ENCODE measurements at regions not wholly inside any gene's neighbourhood (a gene's known extent, or its start where the extent isn't known, plus 50 kb on each side); places are given as distances from the start of the nearest gene placed in this dataset.
A peak's percentile ranks its signal among the peaks of the same experiment; 100 is the strongest.

DNA sequence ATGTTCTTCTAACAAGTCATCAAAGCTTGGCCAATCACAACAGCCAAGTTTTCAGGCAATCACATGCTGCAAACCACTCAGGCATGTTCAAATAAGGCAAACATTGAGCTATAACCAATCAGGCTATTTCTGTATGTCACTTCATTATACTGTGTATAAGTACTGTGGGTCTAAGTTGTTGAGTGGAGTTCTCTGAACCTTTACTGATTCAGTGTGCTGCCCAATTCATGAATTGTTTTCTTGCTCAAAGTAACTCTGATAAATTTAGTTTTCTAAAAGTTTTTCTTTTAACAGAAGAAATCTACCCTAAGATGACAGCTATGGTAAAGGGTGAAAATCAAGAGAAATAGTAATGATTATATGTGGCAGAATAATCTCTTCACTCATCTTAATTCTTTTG lies 805.4 kb upstream of the NUDT12 start:
- Histone ChIP-seq H3K27ac (no peak overlapping the region), H3K9ac (no peak overlapping the region), H3K4me2 (no peak overlapping the region), H3K4me3 (no peak overlapping the region), H3K4me1 (no peaks in the 10 kb centered on the region), H3K9me3 (replicated peaks in 1 of 11) (no peaks in the 10 kb centered on the region), H3K27me3 (no peaks in the 10 kb centered on the region), H3K36me3 (no peaks in the 10 kb centered on the region), H4K20me1 (no peaks in the 10 kb centered on the region)
- TF ChIP-seq Cebpa-rat (IDR thresholded peaks at IDR 0.05), result no peak

DNA sequence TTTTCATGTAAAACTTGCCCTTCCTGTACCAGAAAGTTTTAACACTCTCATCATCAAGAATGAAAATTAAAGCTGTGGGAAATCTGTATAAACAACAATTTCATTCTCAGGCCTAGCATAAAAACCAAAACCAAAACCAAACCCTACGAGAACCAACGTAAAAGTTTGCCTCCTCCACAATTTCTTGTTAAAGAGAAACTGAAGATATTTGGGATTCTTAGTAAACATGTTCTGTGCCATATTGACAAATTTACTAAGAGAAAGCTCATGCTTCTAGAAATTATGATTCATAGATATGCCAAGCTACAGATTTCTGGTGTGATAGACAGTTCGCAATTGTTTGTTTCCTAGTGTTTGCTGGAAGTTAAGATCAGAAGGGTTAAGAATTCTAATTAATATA lies 801.0 kb upstream of the NUDT12 start:
- no peak overlapping the region for H3K4me2 ChIP-seq
- H3K4me1 ChIP-seq, result no peaks in the 10 kb centered on the region
- no peak overlapping the region for H3K9ac ChIP-seq
- no peaks in the 10 kb centered on the region for H3K36me3 ChIP-seq
- no peaks in the 10 kb centered on the region for H3K9me3 ChIP-seq (replicated peaks in 1 of 11)
- no peak overlapping the region for H3K4me3 ChIP-seq
- no peaks in the 10 kb centered on the region for H4K20me1 ChIP-seq
- TF ChIP-seq Cebpa-rat (IDR thresholded peaks at IDR 0.05), result no peak
- no peaks in the 10 kb centered on the region for H3K27me3 ChIP-seq
- H3K27ac ChIP-seq, result no peak overlapping the region

DNA sequence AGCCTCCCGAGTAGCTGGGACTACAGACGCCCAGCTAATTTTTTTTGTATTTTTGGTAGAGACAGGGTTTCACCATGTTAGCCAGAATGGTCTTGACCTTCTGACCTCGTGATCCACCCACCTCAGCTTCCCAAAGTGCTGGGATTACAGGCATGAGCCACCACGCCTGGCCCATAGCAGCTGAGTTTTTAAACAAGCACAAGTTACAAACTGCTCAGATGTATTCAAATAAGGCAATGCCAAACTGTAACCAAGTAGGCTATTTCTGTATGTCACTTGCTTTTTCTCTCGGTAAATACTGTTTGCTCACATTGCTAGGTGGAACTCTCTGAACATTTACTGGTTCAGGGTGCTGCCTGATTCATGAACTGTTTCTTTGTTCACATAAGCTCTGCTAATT lies 799.3 kb upstream of the NUDT12 start:
- H3K9ac ChIP-seq, result no peak overlapping the region
- no peak overlapping the region for H3K27ac ChIP-seq
- no peak for TF ChIP-seq Cebpa-rat (IDR thresholded peaks at IDR 0.05)

DNA sequence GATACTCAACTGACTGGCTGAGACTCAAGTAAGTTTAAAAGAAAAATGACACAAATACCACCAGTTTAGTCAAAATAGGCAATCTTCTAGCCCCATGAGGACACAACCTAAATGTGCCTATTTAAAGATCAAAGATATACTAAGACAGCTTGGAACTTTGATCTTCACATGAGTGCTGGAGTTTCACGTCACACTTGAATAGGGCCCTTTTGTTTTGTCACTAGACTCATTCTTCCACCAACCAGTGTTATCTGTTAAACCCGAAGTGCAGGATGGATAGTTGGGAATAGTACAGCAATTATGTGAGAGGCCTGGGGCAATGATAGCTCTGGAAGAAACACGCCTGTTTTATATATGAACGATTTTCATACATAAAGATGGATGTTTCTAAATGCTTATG lies 792.8 kb upstream of the NUDT12 start:
- H3K4me2 ChIP-seq, result peak overlapping the region in 3 of 11 experiments; percentile 1 to 24 (median 7); a peak in 2 of 22 replicates
- no peaks in the 10 kb centered on the region for H3K36me3 ChIP-seq
- no peak overlapping the region for H3K4me3 ChIP-seq
- H3K27ac ChIP-seq, result no peak overlapping the region
- H3K9me3 ChIP-seq (replicated peaks in 1 of 11), result no peaks in the 10 kb centered on the region
- H3K27me3 ChIP-seq, result no peaks in the 10 kb centered on the region
- H4K20me1 ChIP-seq, result no peaks in the 10 kb centered on the region
- no peak for TF ChIP-seq Cebpa-rat (IDR thresholded peaks at IDR 0.05)
- H3K9ac ChIP-seq, result no peak overlapping the region
- peaks cover 0 to 7% (median 0%) of the 10 kb centered on the region in 10 experiments; a peak in 3 of 20 replicates for H3K4me1 ChIP-seq

More for the DNA sequence above, 799.3 kb upstream of the NUDT12 start:
- no peak overlapping the region for H3K4me2 ChIP-seq
- no peak overlapping the region for H3K4me3 ChIP-seq
- H3K9me3 ChIP-seq (replicated peaks in 1 of 11), result no peaks in the 10 kb centered on the region
- H3K4me1 ChIP-seq, result no peaks in the 10 kb centered on the region
- H3K27me3 ChIP-seq, result no peaks in the 10 kb centered on the region
- H4K20me1 ChIP-seq, result no peaks in the 10 kb centered on the region
- H3K36me3 ChIP-seq, result no peaks in the 10 kb centered on the region

DNA sequence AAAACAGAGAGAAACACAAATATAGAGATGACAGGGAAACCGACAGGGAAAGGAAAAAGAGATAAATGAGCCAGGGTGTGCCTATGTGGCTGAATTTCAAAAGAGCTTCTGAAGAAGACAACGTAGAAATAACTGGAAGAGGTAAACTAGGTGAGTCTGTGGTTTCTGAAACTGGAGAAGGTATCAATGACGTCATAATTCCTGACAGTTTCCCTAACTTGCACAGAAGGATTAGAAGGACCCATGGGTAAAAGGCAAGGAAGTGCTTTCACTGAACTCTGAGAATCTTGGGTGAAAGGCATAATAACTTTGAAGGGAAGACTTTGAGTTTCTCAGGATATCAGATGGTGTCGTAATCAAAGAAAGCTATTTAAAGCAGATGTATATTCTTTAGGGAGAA lies 790.8 kb upstream of the NUDT12 start:
- Histone ChIP-seq H3K4me2 (no peak overlapping the region), H3K4me3 (no peak overlapping the region), H3K9ac (no peak overlapping the region), H3K27me3 (no peaks in the 10 kb centered on the region), H3K9me3 (replicated peaks in 1 of 11) (no peaks in the 10 kb centered on the region), H3K36me3 (no peaks in the 10 kb centered on the region), H3K27ac (no peak overlapping the region), H3K4me1 (peaks cover 0 to 7% (median 0%) of the 10 kb centered on the region in 10 experiments; a peak in 3 of 20 replicates), H4K20me1 (no peaks in the 10 kb centered on the region)
- TF ChIP-seq Cebpa-rat (IDR thresholded peaks at IDR 0.05), result no peak

DNA sequence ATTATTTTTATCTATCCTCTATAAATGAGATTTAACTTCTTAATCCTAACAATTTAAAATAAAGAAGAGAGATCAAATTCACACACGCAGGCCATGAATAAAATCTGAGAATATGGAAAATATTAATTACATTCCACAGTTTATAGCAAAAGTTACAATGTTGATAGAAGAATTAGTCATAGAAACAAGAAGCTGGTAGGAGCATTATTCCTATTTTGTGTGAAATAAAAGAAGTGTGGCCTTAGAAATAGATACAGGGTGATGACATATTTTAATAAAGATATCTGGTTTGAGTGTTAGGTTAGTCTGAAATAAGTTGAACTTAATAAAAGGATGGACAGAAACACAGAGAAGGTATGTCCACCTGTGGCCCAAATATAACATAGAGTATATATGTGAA lies 790.4 kb upstream of the NUDT12 start:
- TF ChIP-seq Cebpa-rat (IDR thresholded peaks at IDR 0.05), result no peak
- H3K4me1 ChIP-seq, result peaks cover 0 to 7% (median 0%) of the 10 kb centered on the region in 10 experiments; a peak in 3 of 20 replicates

DNA sequence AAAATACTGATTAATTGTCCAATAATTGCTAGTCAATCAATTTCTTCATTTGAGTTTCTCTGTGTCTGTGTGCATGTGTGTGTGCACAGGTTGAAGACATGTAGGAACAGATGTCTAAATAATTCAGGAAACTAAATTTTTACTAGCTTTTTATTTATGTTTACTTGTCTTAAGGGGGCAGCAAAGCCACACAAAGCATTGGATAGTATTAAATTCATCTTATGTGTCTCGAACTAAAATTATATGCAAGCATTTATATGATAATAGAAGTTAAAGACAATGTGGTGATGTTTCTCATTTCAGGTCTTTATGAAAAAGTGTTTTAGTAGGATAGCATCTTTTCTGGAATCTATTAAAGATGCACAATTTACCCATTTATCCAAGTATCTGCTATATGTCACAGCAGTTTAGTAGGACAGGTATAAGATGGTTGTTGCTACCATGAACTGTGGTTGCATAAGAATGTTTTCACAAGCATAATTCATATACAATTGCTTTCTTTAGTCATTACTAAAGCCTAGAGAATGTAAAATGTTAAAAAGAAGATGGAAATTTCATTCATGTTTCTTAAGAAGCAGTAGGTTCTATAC lies 784.6 kb upstream of the NUDT12 start:
- H3K27me3 ChIP-seq, result no peaks in the 10 kb centered on the region
- no peak for TF ChIP-seq Cebpa-rat (IDR thresholded peaks at IDR 0.05)
- H3K9me3 ChIP-seq (replicated peaks in 1 of 11), result no peaks in the 10 kb centered on the region
- no peak overlapping the region for H3K9ac ChIP-seq
- no peak overlapping the region for H3K4me2 ChIP-seq
- H3K4me1 ChIP-seq, result 0 out of 20 replicates have a peak, but pooled peaks cover 0 to 4% (median 0%) of the 10 kb centered on the region in 10 experiments
- no peaks in the 10 kb centered on the region for H3K36me3 ChIP-seq
- no peak overlapping the region for H3K4me3 ChIP-seq
- no peak overlapping the region for H3K27ac ChIP-seq
- no peaks in the 10 kb centered on the region for H4K20me1 ChIP-seq

More for the DNA sequence above, 790.4 kb upstream of the NUDT12 start:
- Histone ChIP-seq H3K36me3 (no peaks in the 10 kb centered on the region), H3K27ac (no peak overlapping the region), H3K4me2 (no peak overlapping the region), H4K20me1 (no peaks in the 10 kb centered on the region), H3K9ac (no peak overlapping the region), H3K9me3 (replicated peaks in 1 of 11) (no peaks in the 10 kb centered on the region), H3K27me3 (no peaks in the 10 kb centered on the region), H3K4me3 (no peak overlapping the region)

DNA sequence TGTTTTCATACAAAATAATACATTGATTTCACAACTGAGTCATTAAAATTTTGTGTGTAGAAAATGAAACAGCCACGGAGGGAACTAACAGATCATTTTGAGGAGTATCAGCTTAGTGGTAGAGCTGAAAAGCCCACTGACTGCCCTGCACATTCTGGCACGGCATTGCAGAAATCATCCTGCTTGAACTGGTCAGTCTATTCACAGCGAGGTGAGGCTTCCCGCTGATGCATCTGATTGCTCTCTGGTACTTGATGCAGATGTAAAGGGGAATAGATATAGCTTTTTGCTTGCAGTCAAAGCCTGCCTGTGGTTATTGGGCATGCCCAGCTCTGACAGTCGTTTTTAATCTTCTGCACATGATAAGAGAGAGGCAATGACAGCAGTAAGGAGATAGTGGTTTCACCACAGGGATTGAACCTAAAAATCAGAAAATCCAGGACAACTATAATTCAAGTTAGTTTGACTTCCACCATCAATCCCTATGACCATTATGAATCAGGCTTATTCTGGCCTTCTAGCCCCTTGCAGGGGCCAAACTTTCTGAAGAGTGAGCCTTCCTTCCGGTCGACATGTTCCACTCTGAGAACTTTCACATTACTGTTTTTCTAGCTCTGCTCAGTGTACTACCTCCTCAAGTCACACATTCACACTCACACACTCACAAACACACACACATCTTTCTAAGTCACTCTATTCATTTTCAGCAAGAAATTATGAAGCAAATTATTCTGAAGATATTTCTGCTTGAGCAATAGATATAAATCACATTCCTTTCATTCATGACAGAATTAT lies 782.8 kb upstream of the NUDT12 start:
- Histone ChIP-seq H4K20me1 (no peaks in the 10 kb centered on the region), H3K4me1 (0 out of 20 replicates have a peak, but pooled peaks cover 0 to 4% (median 0%) of the 10 kb centered on the region in 10 experiments), H3K4me3 (no peak overlapping the region), H3K36me3 (no peaks in the 10 kb centered on the region), H3K4me2 (no peak overlapping the region), H3K27me3 (no peaks in the 10 kb centered on the region), H3K9me3 (replicated peaks in 1 of 11) (no peaks in the 10 kb centered on the region), H3K9ac (no peak overlapping the region), H3K27ac (no peak overlapping the region)
- TF ChIP-seq Cebpa-rat (IDR thresholded peaks at IDR 0.05), result no peak

DNA sequence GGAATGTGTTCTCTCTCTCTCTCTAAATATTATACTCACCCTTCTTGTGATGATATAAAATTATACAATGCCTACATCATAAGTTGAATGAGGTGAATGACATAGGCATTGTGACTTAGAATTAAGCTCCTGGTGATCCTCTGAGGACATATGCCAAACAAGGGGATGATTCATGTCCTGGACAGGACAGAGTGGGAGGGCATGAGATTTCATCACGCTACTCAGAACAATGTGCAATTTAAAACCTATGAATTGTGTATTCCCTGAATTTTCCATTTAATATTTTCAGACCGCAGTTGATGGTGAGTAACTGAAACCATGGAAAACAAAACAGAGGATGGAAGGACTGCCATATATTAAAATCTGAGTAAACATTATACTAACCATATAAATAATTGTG lies 782.2 kb upstream of the NUDT12 start:
- no peak overlapping the region for H3K4me2 ChIP-seq
- no peak overlapping the region for H3K9ac ChIP-seq
- no peaks in the 10 kb centered on the region for H4K20me1 ChIP-seq
- H3K27ac ChIP-seq, result no peak overlapping the region
- H3K9me3 ChIP-seq (replicated peaks in 1 of 11), result no peaks in the 10 kb centered on the region
- H3K36me3 ChIP-seq, result no peaks in the 10 kb centered on the region
- H3K27me3 ChIP-seq, result no peaks in the 10 kb centered on the region
- 0 out of 20 replicates have a peak, but pooled peaks cover 0 to 4% (median 0%) of the 10 kb centered on the region in 10 experiments for H3K4me1 ChIP-seq
- TF ChIP-seq Cebpa-rat (IDR thresholded peaks at IDR 0.05), result no peak
- H3K4me3 ChIP-seq, result no peak overlapping the region

DNA sequence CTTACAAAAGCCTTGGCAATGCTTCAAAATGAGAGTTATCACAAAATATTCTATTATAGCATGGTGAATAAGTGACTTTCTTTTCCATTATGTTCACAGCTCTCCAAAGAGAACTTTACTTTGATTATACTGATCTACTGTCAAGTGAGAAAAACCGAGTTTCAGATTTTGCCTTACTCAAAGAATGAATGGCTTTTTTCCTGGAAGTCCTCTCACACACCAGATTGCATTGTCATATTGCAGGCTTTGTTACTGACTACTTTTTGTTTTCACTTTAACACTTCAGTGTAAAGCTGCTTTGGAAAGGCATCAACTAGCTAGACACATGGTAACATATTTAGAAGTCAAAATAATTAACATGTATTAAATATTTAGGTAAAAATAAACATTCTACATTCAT lies 765.2 kb upstream of the NUDT12 start:
- no peak overlapping the region for H3K27ac ChIP-seq
- no peak for TF ChIP-seq Cebpa-rat (IDR thresholded peaks at IDR 0.05)
- H3K9me3 ChIP-seq (replicated peaks in 1 of 11), result peaks cover 0 to 8% (median 0%) of the 10 kb centered on the region in 11 experiments; a peak in 1 of 22 replicates
- no peak overlapping the region for H3K4me2 ChIP-seq
- no peaks in the 10 kb centered on the region for H4K20me1 ChIP-seq
- no peak overlapping the region for H3K4me3 ChIP-seq
- no peaks in the 10 kb centered on the region for H3K36me3 ChIP-seq
- H3K27me3 ChIP-seq, result no peaks in the 10 kb centered on the region
- no peaks in the 10 kb centered on the region for H3K4me1 ChIP-seq
- no peak overlapping the region for H3K9ac ChIP-seq
